ENCODE measurements at regions not wholly inside any gene's neighbourhood (a gene's known extent, or its start where the extent isn't known, plus 50 kb on each side); places are given as distances from the start of the nearest gene placed in this dataset.
"Not testable (repeated sequence)": the region's sequence is repeated elsewhere in the genome, so short reads cannot be mapped to it uniquely, and the experiment has no call there.

- H3K4me3 ChIP-seq (replicated peaks; ENCODE audit: low read depth, low read length); DNase-seq (ENCODE audit: low read depth): not testable (repeated sequence)
Observed at GRCh38 chr4:17436047-17436749, 75.7 kb downstream of the QDPR start.

- TF ChIP-seq CTCF (IDR thresholded peaks at IDR 0.05; ENCODE audit: low read length, missing control alignments) = no peak
- no peak for DNase-seq (ENCODE audit: low read depth)
- H3K4me3 ChIP-seq (replicated peaks; ENCODE audit: low read depth, low read length) = no peak overlapping the region
Observed at GRCh38 chr4:17433827-17434226, 78.1 kb downstream of the QDPR start.

GRCh38 chr4:17427991-17428390 lies 83.9 kb downstream of the QDPR start:
- DNase-seq (ENCODE audit: low read depth) = no peak
- no peak for TF ChIP-seq CTCF (IDR thresholded peaks at IDR 0.05; ENCODE audit: low read length, missing control alignments)
- H3K4me3 ChIP-seq (replicated peaks; ENCODE audit: low read depth, low read length) = no peak overlapping the region

GRCh38 chr4:17426222-17426621 lies 85.7 kb downstream of the QDPR start:
- no peak for DNase-seq (ENCODE audit: low read depth)
- TF ChIP-seq CTCF (IDR thresholded peaks at IDR 0.05; ENCODE audit: low read length, missing control alignments) = no peak
- no peak overlapping the region for H3K4me3 ChIP-seq (replicated peaks; ENCODE audit: low read depth, low read length)

GRCh38 chr4:17418010-17418409 lies 93.9 kb downstream of the QDPR start:
- no peak for DNase-seq (ENCODE audit: low read depth)
- TF ChIP-seq CTCF (IDR thresholded peaks at IDR 0.05; ENCODE audit: low read length, missing control alignments) = no peak
- no peak overlapping the region for H3K4me3 ChIP-seq (replicated peaks; ENCODE audit: low read depth, low read length)

GRCh38 chr4:17414392-17414791 lies 97.5 kb downstream of the QDPR start:
- no peak overlapping the region for H3K4me3 ChIP-seq (replicated peaks; ENCODE audit: low read depth, low read length)
- no peak for DNase-seq (ENCODE audit: low read depth)
- TF ChIP-seq CTCF (IDR thresholded peaks at IDR 0.05; ENCODE audit: low read length, missing control alignments) = no peak

- TF ChIP-seq CTCF (IDR thresholded peaks at IDR 0.05; ENCODE audit: low read length, missing control alignments) = no peak
Observed at GRCh38 chr4:17400686-17401085, 111.2 kb downstream of the QDPR start.

More at GRCh38 chr4:17400686-17401085, 111.2 kb downstream of the QDPR start:
- no peak for DNase-seq (ENCODE audit: low read depth)
- no peak overlapping the region for H3K4me3 ChIP-seq (replicated peaks; ENCODE audit: low read depth, low read length)

All from fibroblast of pulmonary artery (primary cell).